Suppressor macrophage (primary cell): ENCODE measurements at regions not wholly inside any gene's neighbourhood (a gene's known extent, or its start where the extent isn't known, plus 50 kb on each side); places are given as distances from the start of the nearest gene placed in this dataset.
A peak's percentile ranks its signal among the peaks of the same experiment; 100 is the strongest.
"Not testable (repeated sequence)": the region's sequence is repeated elsewhere in the genome, so short reads cannot be mapped to it uniquely, and the experiment has no call there.

ENCODE experiments used
- DNase-seq, 4 experiments: peaks; one replicate each; pipeline ENCODE4 v3.0.0-alpha.2; 2020 to 2022

GRCh38 chr2:393711-394696, 106.1 kb upstream of the ALKAL2 start:
- DNase-seq = peak in 1 of 4 experiments; percentile 0

- no peak for DNase-seq
Measured at GRCh38 chr2:392926-393280, 105.0 kb upstream of the ALKAL2 start.

- DNase-seq = no peak
Measured at GRCh38 chr2:392181-392925, 104.5 kb upstream of the ALKAL2 start.

GRCh38 chr2:391696-392095, 103.8 kb upstream of the ALKAL2 start:
- DNase-seq = no peak

GRCh38 chr2:390959-391358, 103.1 kb upstream of the ALKAL2 start:
- no peak for DNase-seq

- not testable (repeated sequence) for DNase-seq
Measured at GRCh38 chr2:389985-390384, 102.1 kb upstream of the ALKAL2 start.

GRCh38 chr2:388752-389151, 100.9 kb upstream of the ALKAL2 start:
- DNase-seq = not testable (repeated sequence)

- no peak for DNase-seq
Measured at GRCh38 chr2:387980-388421, 100.1 kb upstream of the ALKAL2 start.

GRCh38 chr2:386406-387103, 98.7 kb upstream of the ALKAL2 start:
- no peak for DNase-seq

GRCh38 chr2:385785-386184, 97.9 kb upstream of the ALKAL2 start:
- no peak for DNase-seq

- DNase-seq = no peak
Measured at GRCh38 chr2:385061-385460, 97.2 kb upstream of the ALKAL2 start.

- DNase-seq = no peak
Measured at GRCh38 chr2:383888-384287, 96.0 kb upstream of the ALKAL2 start.

GRCh38 chr2:383178-383577, 95.3 kb upstream of the ALKAL2 start:
- DNase-seq = no peak

- DNase-seq = no peak
Measured at GRCh38 chr2:382728-383022, 94.8 kb upstream of the ALKAL2 start.

GRCh38 chr2:381941-382727, 94.2 kb upstream of the ALKAL2 start:
- no peak for DNase-seq

GRCh38 chr2:381181-381580, 93.3 kb upstream of the ALKAL2 start:
- no peak for DNase-seq

GRCh38 chr2:380772-381171, 92.9 kb upstream of the ALKAL2 start:
- DNase-seq = no peak

- DNase-seq = no peak
Measured at GRCh38 chr2:380221-380620, 92.3 kb upstream of the ALKAL2 start.

- no peak for DNase-seq
Measured at GRCh38 chr2:379778-380177, 91.9 kb upstream of the ALKAL2 start.

- DNase-seq = no peak
Measured at GRCh38 chr2:378364-378763, 90.5 kb upstream of the ALKAL2 start.

- no peak for DNase-seq
Measured at GRCh38 chr2:377414-377813, 89.5 kb upstream of the ALKAL2 start.

GRCh38 chr2:375956-376307, 88.0 kb upstream of the ALKAL2 start:
- no peak for DNase-seq
